ENCODE measurements at regions not wholly inside any gene's neighbourhood (a gene's known extent, or its start where the extent isn't known, plus 50 kb on each side); places are given as distances from the start of the nearest gene placed in this dataset.
"Not testable (repeated sequence)": the region's sequence is repeated elsewhere in the genome, so short reads cannot be mapped to it uniquely, and the experiment has no call there.

GRCh38 chr1:199482426-199482825 is 545.1 kb upstream of the NR5A2 start:
- DNase-seq, result no peak

- DNase-seq, result no peak
Observed at GRCh38 chr1:199489594-199489993, 537.9 kb upstream of the NR5A2 start.

DNA sequence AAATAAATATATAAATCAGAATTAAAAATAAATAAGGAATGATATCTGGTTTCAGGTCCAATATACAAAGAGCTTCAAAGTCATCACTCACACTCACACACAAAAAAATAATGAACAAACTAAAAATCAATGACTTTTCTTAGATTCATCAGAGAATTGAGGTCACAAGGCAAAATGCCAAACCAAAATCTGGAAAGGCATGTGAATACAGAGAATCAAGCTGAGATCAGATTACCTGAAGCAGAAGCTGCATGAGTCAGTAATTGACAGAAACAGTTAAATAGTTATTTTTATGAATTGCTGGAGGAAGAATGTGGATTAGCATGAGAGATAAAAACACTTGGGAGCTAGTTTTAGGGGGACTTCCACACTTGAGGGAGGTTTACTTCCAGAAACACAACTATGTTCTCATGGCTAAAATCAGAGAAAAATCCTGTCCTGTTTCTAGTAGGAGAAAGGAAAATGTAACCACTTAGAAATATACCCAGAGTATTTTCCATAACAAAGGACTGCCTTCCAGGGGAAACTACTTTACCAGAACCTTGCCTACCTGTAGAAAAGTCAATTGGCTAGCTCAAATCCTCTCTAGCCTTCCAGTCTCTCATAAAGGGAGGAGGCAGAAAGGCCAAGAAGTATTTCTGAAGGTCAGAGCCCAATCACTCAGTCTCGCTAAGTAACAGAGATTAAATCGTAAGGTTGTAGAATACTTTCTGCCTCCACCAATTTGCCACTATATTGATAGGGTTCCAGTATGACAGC is 536.6 kb upstream of the NR5A2 start:
- DNase-seq, result no peak

- no peak for DNase-seq
Observed at GRCh38 chr1:199495432-199495831, 532.1 kb upstream of the NR5A2 start.

GRCh38 chr1:199498802-199499201 is 528.7 kb upstream of the NR5A2 start:
- not testable (repeated sequence) for DNase-seq

DNA sequence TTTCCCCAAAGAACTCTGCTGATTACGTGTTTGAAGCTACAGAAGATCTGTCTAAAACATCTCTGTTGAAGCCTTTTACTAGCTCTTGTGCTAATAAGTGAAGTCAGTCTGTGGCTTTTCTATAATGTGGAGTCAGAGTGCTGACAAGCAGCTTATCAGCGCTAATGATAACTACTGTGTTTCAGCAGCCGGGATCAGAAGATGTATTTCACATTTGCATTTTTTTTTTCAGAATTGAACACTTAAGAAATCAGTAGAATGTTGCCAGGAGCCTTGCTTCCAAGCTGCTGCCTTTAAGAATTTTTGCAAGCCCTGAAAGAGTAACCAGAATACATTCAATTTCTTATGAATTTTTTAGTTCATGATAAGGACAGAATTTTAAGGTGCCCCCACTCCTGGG is 519.4 kb upstream of the NR5A2 start:
- no peak for DNase-seq

GRCh38 chr1:199508653-199509052 is 518.9 kb upstream of the NR5A2 start:
- no peak for DNase-seq

GRCh38 chr1:199509456-199509855 is 518.1 kb upstream of the NR5A2 start:
- DNase-seq, result no peak

DNA sequence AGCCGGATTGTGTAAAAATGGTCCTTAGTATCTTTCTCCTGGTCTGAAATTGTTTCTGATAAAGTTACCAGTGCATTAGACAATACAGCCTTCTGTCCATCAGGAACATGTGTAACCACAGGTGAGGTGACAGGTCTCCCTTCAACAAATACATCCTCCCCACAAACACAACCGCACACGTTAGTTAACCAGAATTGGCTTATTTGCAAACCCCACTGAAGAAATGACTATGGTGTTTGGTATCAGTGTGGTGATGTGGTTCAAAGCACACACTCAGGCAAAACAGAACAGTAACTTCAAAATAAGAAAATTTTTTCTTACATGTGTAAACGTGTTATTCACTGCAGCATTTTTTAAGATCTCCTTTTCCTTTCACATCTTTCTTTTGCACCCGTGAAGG is 517.2 kb upstream of the NR5A2 start:
- no peak for DNase-seq

DNA sequence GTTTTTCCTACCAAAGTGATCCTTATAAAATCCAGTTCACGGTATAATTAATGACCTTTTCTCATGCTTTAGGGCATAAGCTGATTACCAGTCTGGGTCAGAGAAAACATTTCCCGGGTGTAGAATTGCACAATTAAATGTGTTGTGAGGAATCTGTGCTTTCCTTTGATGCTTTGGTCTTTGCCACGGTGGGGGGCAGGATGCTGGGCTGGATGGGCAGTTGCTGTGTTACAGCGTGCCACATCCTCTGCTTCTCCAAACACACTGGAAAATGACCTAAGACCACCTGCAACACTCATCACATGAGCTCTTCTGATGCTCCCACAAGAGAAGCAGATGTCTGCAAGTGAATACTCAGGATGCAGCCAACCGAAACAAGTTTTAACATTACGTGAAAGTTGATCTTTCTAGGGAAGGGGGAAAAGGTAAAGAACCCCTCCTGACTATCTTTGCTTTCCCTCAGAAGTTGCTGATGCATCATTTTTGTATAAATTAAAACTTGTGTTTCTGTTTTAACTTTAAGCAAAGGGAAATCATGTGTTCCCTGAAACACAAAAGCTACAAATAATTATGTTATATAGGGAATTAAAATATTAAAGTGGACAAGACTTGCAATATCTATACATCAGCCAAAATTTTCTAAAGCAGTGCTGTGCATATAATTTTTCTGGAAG is 515.3 kb upstream of the NR5A2 start:
- no peak for DNase-seq

DNA sequence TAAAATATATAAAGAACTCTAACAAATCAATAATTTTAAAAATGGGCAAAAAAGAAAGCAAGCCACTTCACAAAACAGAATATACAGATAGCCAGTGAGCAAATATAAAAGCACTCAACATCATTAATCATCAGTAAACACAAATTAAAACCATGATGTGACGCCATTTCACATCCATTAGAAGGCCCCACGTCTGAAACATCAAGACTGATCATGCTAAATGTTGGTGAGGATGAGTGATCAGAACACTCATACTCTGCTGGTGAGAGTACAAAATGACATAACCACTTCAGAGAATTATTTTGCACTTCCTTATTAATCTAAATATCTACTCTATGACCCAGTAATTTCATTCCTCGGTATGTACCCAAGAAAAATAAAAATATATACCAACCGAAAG is 512.2 kb upstream of the NR5A2 start:
- DNase-seq, result no peak

DNA sequence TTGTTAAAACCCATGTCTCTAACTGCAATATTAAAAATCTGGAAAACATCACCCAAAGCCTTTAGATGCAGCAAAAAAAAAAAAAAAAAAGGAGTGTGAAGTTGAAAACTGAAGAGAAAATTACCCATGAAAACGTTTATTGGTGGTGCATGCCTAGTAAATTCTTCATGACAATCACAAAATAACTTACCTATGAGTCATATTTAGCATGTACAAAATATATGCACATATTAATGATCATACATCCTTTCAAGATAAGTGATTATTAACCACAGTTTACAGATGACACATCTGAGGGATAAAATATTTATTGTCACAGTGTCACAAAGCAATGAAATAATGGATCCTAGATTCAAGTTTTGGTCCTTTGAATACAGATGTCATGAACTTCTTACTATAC is 505.2 kb upstream of the NR5A2 start:
- no peak for DNase-seq

GRCh38 chr1:199522936-199523335 is 504.6 kb upstream of the NR5A2 start:
- DNase-seq, result no peak

GRCh38 chr1:199529324-199529723 is 498.2 kb upstream of the NR5A2 start:
- no peak for DNase-seq

DNA sequence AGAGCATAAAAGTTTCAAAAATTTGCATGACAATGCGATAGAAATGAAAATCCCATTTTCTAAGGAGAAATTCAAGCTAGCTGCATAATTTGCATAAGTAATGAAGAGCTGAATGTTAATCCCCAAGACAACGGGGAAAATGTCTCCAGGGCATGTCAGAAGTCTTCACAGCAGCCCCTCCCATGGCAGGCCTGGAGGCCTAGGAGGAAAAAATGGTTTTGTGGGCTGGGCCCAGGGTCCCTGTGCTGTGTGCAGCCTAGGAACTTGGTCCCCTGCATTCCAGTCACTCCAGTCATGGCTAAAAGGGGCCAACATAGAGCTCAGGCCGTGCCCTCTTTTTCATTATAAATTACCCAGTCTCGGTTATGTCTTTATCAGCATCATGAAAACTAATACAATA is 494.1 kb upstream of the NR5A2 start:
- not testable (repeated sequence) for DNase-seq

- no peak for DNase-seq
Observed at GRCh38 chr1:199545780-199546179, 481.7 kb upstream of the NR5A2 start.

DNA sequence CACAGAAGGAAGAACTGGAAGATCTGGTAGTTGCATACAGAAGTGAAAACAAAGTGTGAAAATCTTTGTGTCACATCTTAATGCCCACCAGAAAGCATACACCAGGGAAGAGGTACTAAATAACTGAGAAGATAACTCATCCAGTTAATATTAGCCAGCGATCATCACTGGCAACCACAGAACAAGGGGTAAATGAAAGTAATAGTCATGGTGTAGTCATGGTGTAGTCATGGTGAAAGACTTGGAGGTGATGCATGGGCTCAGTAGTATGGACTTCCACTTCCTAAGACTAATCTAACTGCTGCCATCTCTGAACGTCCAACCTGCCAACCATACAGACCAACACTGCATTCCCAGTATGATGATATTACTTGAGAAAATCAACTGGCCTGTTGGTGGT is 481.2 kb upstream of the NR5A2 start:
- DNase-seq, result no peak

DNA sequence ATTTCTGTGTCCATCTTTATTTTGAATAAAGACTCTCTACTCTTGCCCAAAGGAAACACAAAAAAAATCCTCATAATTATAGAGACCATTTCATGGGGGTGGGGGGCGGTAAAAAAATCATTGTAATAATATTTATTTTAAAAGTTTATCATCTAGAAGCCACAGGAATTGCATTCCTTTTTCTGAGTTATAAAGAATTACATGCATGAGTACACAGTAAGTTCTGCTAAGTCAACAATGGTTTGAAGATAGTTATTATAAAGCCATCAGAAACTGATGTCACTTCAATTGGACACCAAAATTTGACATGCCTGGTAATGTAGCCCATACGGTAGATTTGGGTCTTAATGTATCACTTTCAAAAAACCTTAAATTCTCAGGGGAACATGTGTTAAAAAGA is 478.1 kb upstream of the NR5A2 start:
- no peak for DNase-seq

DNA sequence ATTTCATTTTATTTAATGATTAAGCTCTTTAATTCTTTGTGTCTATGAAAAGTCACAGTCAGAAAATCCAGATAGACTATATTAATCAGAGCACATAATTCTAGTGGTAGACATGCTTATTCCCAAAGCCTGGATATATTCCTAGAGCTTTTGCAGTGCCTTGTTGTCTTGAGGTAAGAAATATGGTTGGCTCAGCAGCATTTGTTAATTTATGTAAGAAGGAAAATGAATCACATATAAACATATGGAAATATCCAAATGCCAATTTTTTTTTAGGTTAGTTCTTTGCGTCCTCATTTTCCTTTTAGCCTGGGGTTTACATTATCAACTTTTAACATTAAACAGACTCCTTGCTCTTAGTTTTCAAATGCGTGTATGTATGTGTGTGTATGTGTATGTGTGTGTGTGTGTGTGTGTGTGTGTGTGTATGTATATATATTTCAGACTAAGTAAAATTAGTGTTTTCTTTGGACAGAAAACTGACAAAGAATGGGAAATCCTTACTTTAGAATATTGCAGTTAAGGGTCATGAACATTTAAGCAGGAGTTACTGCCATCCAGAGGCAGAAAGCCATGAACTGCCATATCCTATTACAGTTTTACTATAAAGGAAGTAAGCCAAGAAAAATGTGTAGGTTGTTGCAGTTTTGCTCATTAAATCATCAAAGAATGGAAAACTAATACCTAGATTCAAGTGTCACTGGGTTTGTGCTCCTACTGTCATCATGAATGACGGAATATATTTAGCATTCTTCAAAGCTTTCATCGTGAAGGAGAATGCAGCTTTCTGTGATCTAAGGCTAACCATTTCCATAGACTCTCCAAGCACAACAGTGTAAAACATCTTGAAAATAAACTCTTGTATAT is 477.1 kb upstream of the NR5A2 start:
- DNase-seq, result no peak

DNA sequence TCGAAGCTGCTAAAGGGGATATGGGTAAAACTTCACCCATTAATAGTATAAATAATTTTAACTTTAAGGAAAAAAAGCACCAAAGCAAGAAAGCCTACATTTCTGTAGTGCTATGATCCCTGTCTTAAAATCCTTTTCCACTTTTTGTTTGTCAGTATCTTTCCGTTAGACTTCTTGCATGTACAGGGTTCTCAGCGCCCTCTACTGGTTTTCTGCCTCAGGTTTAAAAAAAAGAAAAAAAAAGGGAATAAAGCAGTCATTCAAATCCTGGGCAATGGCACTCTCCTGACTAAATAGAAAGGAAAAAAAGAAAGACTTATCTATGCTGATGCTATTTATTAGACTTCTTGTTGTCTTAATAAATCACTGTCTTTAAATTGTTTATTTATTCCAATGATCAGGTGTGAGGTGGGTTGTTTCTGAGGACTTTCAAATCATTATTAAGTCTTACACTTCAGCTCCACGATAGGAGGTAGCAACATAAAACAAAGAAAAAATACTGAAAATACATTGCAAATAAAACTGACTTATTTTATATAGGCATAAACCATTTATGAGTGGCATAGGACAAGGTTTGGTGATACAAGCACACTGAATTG is 475.4 kb upstream of the NR5A2 start:
- peak; percentile 22 for DNase-seq

DNA sequence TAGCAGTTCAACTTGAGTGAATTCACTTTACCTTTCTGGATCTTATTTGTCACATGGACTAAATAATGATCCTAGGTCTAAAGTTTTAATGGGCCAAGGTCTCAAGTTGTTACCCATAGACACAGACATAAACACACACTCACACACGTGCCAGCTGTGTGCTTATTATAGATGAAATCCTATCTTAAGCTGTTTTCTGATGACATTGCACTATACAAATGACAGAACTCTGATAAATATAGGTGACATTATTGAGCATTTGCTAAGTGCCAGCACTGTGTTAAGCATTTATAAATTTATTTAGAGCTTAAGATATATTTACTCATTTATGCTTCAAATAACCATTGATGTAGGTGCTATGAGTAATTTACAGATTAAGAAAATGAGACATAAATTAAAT is 474.4 kb upstream of the NR5A2 start:
- DNase-seq, result no peak

DNA sequence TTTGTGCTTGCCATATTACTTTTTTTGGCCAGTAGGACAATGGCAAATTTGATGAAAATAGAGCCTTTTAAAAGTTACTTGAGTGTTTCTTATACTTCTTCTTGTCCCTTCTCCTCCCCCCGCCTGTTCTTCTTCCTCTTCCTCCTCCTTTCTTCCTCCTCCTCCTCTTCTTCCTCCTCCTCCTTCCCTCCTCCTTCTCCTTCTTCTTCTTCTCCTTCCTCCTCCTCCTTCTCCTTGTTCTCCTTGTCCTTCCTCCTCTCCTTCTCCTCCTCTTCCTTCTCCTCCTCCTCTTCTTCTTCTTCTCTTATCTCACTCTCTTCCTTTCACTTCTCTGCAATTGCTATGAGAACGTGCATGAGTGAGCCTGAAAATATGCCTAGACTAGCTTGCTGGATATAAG is 466.2 kb upstream of the NR5A2 start:
- no peak for DNase-seq

DNA sequence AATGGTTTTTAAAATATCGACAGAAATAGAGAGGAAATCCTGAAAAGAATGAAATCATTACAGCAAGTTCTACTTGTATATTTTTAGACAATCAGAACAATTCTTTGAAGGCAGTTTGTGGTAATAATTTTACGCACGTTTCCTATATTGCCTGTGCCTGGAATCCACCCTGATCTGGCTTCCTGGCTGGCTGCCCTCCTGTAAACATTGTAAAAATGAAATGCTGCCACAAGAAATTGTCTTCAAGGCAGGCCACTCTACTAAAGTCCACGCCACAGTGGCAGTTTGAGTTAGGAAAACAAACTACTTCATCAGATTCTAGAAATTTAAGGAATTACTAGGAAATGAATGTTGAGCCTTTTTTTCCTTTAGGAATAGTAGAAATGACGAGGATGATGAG is 454.5 kb upstream of the NR5A2 start:
- no peak for DNase-seq
